ENCODE measurements at regions not wholly inside any gene's neighbourhood (a gene's known extent, or its start where the extent isn't known, plus 50 kb on each side); places are given as distances from the start of the nearest gene placed in this dataset.

DNA sequence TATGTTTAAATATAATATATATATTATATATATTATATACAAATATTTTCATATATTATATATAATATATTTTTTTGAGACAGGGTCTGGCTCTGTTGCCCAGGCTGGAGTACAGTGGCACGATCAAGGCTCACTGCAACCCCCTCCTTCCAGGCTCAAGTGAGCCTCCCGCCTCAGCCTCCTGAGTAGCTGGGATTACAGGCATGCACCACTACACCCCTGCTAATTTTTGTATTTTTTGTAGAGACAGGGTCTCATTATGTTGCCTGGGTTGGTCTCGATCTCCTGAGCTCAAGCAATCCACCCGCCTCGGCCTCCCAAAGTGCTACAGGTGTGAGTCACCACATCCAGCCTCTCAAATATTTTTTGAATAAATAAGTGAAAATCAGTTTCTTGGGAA lies 215.5 kb downstream of the GATA3 start:
- intact Hi-C loops (cut with DNase I) = no loop called here
- no peaks in the 10 kb centered on the region for H3K36me3 ChIP-seq
- no peak overlapping the region for H3K27ac ChIP-seq
- H3K27me3 ChIP-seq = no peaks in the 10 kb centered on the region
- no peaks in the 10 kb centered on the region for H3K4me1 ChIP-seq
- H3K9me3 ChIP-seq = no peaks in the 10 kb centered on the region
- DNase-seq = no peak
- TF ChIP-seq, protein P1, sequence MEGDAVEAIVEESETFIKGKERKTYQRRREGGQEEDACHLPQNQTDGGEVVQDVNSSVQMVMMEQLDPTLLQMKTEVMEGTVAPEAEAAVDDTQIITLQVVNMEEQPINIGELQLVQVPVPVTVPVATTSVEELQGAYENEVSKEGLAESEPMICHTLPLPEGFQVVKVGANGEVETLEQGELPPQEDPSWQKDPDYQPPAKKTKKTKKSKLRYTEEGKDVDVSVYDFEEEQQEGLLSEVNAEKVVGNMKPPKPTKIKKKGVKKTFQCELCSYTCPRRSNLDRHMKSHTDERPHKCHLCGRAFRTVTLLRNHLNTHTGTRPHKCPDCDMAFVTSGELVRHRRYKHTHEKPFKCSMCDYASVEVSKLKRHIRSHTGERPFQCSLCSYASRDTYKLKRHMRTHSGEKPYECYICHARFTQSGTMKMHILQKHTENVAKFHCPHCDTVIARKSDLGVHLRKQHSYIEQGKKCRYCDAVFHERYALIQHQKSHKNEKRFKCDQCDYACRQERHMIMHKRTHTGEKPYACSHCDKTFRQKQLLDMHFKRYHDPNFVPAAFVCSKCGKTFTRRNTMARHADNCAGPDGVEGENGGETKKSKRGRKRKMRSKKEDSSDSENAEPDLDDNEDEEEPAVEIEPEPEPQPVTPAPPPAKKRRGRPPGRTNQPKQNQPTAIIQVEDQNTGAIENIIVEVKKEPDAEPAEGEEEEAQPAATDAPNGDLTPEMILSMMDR (IDR thresholded peaks at IDR 0.05) = no peak
- no peak for TF ChIP-seq POLR2A (IDR thresholded peaks at IDR 0.05)
- WGBS, 2 donors = 88 to 96% methylated on average over 5 of the region's 5 CpGs
- no peak overlapping the region for H3K4me3 ChIP-seq (replicated peaks in 1 of 3)

DNA sequence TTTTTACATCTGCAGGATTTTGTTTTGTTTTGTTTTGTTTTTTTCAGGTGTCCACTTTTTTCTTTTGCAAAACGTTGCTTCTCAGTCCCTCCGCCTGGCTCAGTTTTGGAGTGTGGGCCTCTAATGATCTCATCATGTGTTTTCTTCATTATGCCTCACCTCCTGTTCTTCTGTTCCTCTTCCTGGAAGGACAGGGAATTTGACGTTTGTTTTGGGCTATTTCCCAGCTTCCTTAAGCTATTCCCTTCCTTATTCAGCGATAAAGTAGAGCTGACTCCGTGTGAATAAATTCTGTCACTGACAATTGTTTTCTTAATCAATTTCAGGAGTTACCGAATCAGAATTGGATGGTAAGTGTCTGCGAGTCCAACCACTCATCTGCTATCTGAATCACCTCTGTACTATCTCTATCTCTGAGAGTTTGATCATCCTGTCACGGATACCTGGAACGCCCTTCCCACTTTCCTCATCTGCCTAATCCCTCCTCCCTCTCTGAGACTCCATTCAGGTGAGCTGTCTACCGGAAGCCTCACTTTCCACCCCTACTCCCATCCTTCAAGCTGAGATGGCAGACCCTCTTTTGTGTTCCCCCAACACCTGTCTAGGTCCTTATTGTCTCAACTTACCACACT lies 218.4 kb downstream of the GATA3 start:
- 69 to 70% methylated on average over 10 of the region's 10 CpGs for WGBS, 2 donors
- no peak overlapping the region for H3K4me3 ChIP-seq (replicated peaks in 1 of 3)
- H3K36me3 ChIP-seq = no peaks in the 10 kb centered on the region
- no peaks in the 10 kb centered on the region for H3K4me1 ChIP-seq
- TF ChIP-seq, protein P1 (IDR thresholded peaks at IDR 0.05) = no peak
- TF ChIP-seq POLR2A (IDR thresholded peaks at IDR 0.05) = no peak
- H3K27ac ChIP-seq = no peak overlapping the region
- H3K9me3 ChIP-seq = no peaks in the 10 kb centered on the region
- H3K27me3 ChIP-seq = no peaks in the 10 kb centered on the region
- intact Hi-C loops (cut with DNase I) = no loop called here
- DNase-seq = no peak

DNA sequence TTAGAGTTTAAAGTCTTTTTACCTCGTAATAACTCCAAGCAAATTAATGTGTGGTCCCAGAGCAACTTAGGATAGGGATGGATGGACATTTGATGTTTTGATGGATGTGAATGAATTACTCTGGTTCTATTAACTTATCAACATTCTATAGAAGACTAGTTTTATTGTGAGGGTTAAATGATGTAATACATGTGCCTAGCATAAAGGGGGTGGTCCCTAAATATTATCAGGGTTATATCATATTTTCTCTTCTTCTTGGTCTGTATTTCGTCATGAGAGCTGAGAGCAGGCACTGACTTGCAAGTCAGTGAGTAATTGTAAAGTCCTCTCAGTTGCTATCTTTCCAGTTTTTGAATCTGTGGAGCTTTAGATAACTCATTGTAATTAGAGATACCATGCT lies 219.3 kb downstream of the GATA3 start:
- intact Hi-C loops (cut with DNase I) = no loop called here
- TF ChIP-seq, protein P1 (IDR thresholded peaks at IDR 0.05) = no peak
- TF ChIP-seq POLR2A (IDR thresholded peaks at IDR 0.05) = no peak
- Histone ChIP-seq H3K27me3 (no peaks in the 10 kb centered on the region), H3K4me1 (no peaks in the 10 kb centered on the region), H3K36me3 (no peaks in the 10 kb centered on the region), H3K4me3 (replicated peaks in 1 of 3) (no peak overlapping the region), H3K9me3 (no peaks in the 10 kb centered on the region), H3K27ac (no peak overlapping the region)
- WGBS, 2 donors = 68 to 70% methylated on average over 2 of the region's 2 CpGs
- no peak for DNase-seq

DNA sequence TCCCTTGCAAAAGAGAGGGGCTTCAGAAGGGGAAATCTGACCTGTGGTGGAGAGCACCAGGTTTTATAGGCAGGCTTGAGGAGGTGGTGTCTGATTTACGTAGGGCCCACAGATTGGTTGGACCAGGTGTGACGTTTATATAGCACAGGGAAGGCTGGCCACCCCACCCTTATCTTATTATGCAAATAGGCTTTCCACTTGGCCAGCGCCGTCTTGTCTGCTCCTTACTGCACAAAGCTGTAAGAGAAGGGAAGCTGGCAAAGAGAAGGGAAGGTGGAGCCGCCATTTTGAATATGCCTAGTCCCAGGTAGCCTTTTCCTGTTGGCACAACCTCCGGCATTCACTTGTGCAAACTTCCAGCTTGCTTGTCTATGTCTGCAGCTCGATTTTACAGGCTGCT lies 221.4 kb downstream of the GATA3 start:
- DNase-seq = no peak
- no peaks in the 10 kb centered on the region for H3K27me3 ChIP-seq
- no peaks in the 10 kb centered on the region for H3K4me1 ChIP-seq
- H3K27ac ChIP-seq = no peak overlapping the region
- WGBS, 2 donors = 78 to 88% methylated on average over 7 of the region's 7 CpGs
- no peak overlapping the region for H3K4me3 ChIP-seq (replicated peaks in 1 of 3)
- H3K36me3 ChIP-seq = no peaks in the 10 kb centered on the region
- intact Hi-C loops (cut with DNase I) = no loop called here
- TF ChIP-seq, protein P1 (IDR thresholded peaks at IDR 0.05) = no peak
- H3K9me3 ChIP-seq = no peaks in the 10 kb centered on the region

DNA sequence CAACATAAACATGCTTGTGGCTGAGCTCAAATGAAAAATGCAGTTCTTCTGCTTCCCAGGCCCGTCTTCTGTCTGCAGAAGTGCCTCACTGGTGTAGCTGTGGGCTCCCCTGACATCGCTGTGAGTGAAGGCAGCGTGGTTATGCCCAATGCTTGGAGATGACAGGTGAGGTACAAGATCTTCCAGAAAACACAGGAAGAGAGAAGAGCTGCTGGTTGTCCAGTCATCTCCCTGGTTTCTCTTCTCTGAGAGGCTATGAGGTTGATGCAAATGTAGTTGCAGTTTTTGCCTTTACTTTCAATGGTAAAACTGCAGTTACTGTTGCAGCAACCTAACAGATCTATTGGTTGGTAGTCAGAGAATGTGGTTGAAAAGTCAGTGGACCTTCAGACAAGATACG lies 223.6 kb downstream of the GATA3 start:
- Histone ChIP-seq H3K9me3 (no peaks in the 10 kb centered on the region), H3K27ac (no peak overlapping the region), H3K4me1 (no peaks in the 10 kb centered on the region), H3K36me3 (no peaks in the 10 kb centered on the region), H3K4me3 (replicated peaks in 1 of 3) (no peak overlapping the region), H3K27me3 (no peaks in the 10 kb centered on the region)
- intact Hi-C loops (cut with DNase I) = no loop called here
- WGBS, 2 donors = 82 to 87% methylated on average over 4 of the region's 4 CpGs
- TF ChIP-seq, protein P1 (IDR thresholded peaks at IDR 0.05) = no peak
- no peak for TF ChIP-seq POLR2A (IDR thresholded peaks at IDR 0.05)
- DNase-seq = no peak

Measured in thyroid gland (tissue), 4 donors.